NCI-H2196 treated with DMSO at 0.1 percent for 48 hours (cell line): ENCODE measurements at regions not wholly inside any gene's neighbourhood (a gene's known extent, or its start where the extent isn't known, plus 50 kb on each side); places are given as distances from the start of the nearest gene placed in this dataset.
"Not testable (repeated sequence)": the region's sequence is repeated elsewhere in the genome, so short reads cannot be mapped to it uniquely, and the experiment has no call there.

Experiments
- DNase-seq: peaks from one replicate; lab custom pipeline; 2025; ENCODE audit not compliant: unreplicated experiment; lab: John Stamatoyannopoulos, UW

- no peak for DNase-seq
These were observed 1006.8 kb downstream of the ADGRL2 start for GRCh38 chr1:82807563-82807962.

GRCh38 chr1:82806133-82806532 is 1005.4 kb downstream of the ADGRL2 start:
- no peak for DNase-seq

GRCh38 chr1:82801176-82801575 is 1000.4 kb downstream of the ADGRL2 start:
- no peak for DNase-seq

- no peak for DNase-seq
These were observed 1000.0 kb downstream of the ADGRL2 start for GRCh38 chr1:82800721-82801120.

- no peak for DNase-seq
These were observed 998.5 kb downstream of the ADGRL2 start for GRCh38 chr1:82799261-82799660.

- no peak for DNase-seq
These were observed 994.9 kb downstream of the ADGRL2 start for GRCh38 chr1:82795508-82796149.

- no peak for DNase-seq
These were observed 991.4 kb downstream of the ADGRL2 start for GRCh38 chr1:82792151-82792550.

- no peak for DNase-seq
These were observed 989.8 kb downstream of the ADGRL2 start for GRCh38 chr1:82790556-82790955.

- DNase-seq: no peak
These were observed 987.9 kb downstream of the ADGRL2 start for GRCh38 chr1:82788660-82789059.

GRCh38 chr1:82788038-82788437 is 987.3 kb downstream of the ADGRL2 start:
- no peak for DNase-seq

GRCh38 chr1:82786883-82787282 is 986.1 kb downstream of the ADGRL2 start:
- no peak for DNase-seq

GRCh38 chr1:82785268-82785790 is 984.6 kb downstream of the ADGRL2 start:
- no peak for DNase-seq

- no peak for DNase-seq
These were observed 982.3 kb downstream of the ADGRL2 start for GRCh38 chr1:82783044-82783443.

GRCh38 chr1:82782599-82782998 is 981.9 kb downstream of the ADGRL2 start:
- no peak for DNase-seq

GRCh38 chr1:82778612-82779011 is 977.9 kb downstream of the ADGRL2 start:
- DNase-seq: no peak

- no peak for DNase-seq
These were observed 976.5 kb downstream of the ADGRL2 start for GRCh38 chr1:82777240-82777639.

- not testable (repeated sequence) for DNase-seq
These were observed 976.0 kb downstream of the ADGRL2 start for GRCh38 chr1:82776730-82777129.

- no peak for DNase-seq
These were observed 974.8 kb downstream of the ADGRL2 start for GRCh38 chr1:82775406-82776000.

GRCh38 chr1:82762829-82763532 is 962.2 kb downstream of the ADGRL2 start:
- DNase-seq: no peak

- DNase-seq: no peak
These were observed 958.3 kb downstream of the ADGRL2 start for GRCh38 chr1:82759035-82759434.

GRCh38 chr1:82755671-82756070 is 954.9 kb downstream of the ADGRL2 start:
- no peak for DNase-seq

GRCh38 chr1:82755191-82755590 is 954.5 kb downstream of the ADGRL2 start:
- no peak for DNase-seq
